ENCODE measurements at regions not wholly inside any gene's neighbourhood (a gene's known extent, or its start where the extent isn't known, plus 50 kb on each side); places are given as distances from the start of the nearest gene placed in this dataset.

- Histone ChIP-seq H3K4me3 (no peak overlapping the region), H2AFZ (no peak overlapping the region), H3K27me3 (ENCODE audit: insufficient read depth) (no peaks in the 10 kb centered on the region), H3K9me2 (ENCODE audit: insufficient read depth) (peaks cover 21% of the 10 kb centered on the region), H3F3A (replicated peaks; ENCODE audit: low read depth) (no peaks in the 10 kb centered on the region), H4K20me1 (replicated peaks; ENCODE audit: insufficient read depth) (no peaks in the 10 kb centered on the region), H3K4me2 (peak overlapping the region; percentile 20; the same call in 1 of the 2 replicates), H3K4me1 (ENCODE audit: insufficient read depth) (peaks cover 51% of the 10 kb centered on the region), H3K27ac (ENCODE audit: low read depth) (no peak overlapping the region), H3K36me3 (ENCODE audit: insufficient read depth) (no peaks in the 10 kb centered on the region), H3K79me2 (replicated peaks; ENCODE audit: insufficient read depth) (no peaks in the 10 kb centered on the region)
- Mint-ChIP-seq H3K9me3 (no peaks in the 10 kb centered on the region), H3K36me3 (ENCODE audit: low read depth) (no peaks in the 10 kb centered on the region; the same call in 2 of the 3 replicates), H3K4me1 (peaks cover 42% of the 10 kb centered on the region), H3K27me3 (ENCODE audit: insufficient read depth, low read depth, poor library complexity) (no peaks in the 10 kb centered on the region), H3K4me3 (no peak overlapping the region), H3K27ac (no peak overlapping the region; the same call in 1 of the 2 replicates)
- no peak for TF ChIP-seq ZNF114 (CRISPR knock-in tag; IDR thresholded peaks at IDR 0.05)
- TF ChIP-seq JUNB (IDR thresholded peaks at IDR 0.05; ENCODE audit: unreplicated experiment), result no peak
- TF ChIP-seq CTCF (conservative IDR thresholded peaks at IDR 0.05; ENCODE audit: low read depth in 2 of 2), result no peak
- no peak for TF ChIP-seq CREB1 (CRISPR knock-in tag; IDR thresholded peaks at IDR 0.05; ENCODE audit: low read depth)
- TF ChIP-seq ZNF462 (CRISPR knock-in tag; IDR thresholded peaks at IDR 0.05), result no peak
- no peak for TF ChIP-seq ETS1 (IDR thresholded peaks at IDR 0.05)
- TF ChIP-seq EZH2phosphoT487 (IDR thresholded peaks at IDR 0.05; ENCODE audit: unreplicated experiment), result no peak
- ATAC-seq (peak; percentile 31; the same call in 1 of the 3 replicates), DNase-seq (ENCODE audit: low spot score) (no peak)
These were observed 126.3 kb downstream of the GPAT3 start for GRCh38 chr4:83662204-83662603.

Data from GM23338 (cell line).